Endodermal cell (in vitro differentiated cells): ENCODE measurements at regions not wholly inside any gene's neighbourhood (a gene's known extent, or its start where the extent isn't known, plus 50 kb on each side); places are given as distances from the start of the nearest gene placed in this dataset.

Source experiments
- DNase-seq: peaks from one replicate; pipeline ENCODE4 v3.0.0-alpha.2; 2017
- H3K27ac ChIP-seq: 2 replicates; pipeline ENCODE4 v1.5.1; 2013; ENCODE audit warnings: mild to moderate bottlenecking, low read depth, low read length, moderate library complexity
- H3K27me3 ChIP-seq: 2 replicates; pipeline ENCODE4 v1.6.1; 2013; ENCODE audit warnings: mild to moderate bottlenecking, low read length, moderate library complexity; ENCODE audit not compliant: insufficient read depth, control insufficient read depth, poor library complexity, severe bottlenecking
- H3K36me3 ChIP-seq: 2 replicates; pipeline ENCODE4 v1.7.0; 2013; ENCODE audit warnings: mild to moderate bottlenecking, low read length, moderate library complexity; ENCODE audit not compliant: control insufficient read depth, insufficient read depth
- H3K4me1 ChIP-seq: one replicate; pipeline ENCODE4 v1.7.0; 2013; ENCODE audit warnings: low read length; ENCODE audit not compliant: control insufficient read depth, insufficient read depth
- H3K4me3 ChIP-seq: 2 replicates; pipeline ENCODE4 v1.5.1; 2013; ENCODE audit warnings: mild to moderate bottlenecking, low read length, moderate library complexity
- H3K9ac ChIP-seq: 2 replicates; pipeline ENCODE4 v1.6.1; 2013; ENCODE audit warnings: mild to moderate bottlenecking, low read length, moderate library complexity; ENCODE audit not compliant: poor library complexity, severe bottlenecking; ENCODE audit errors: extremely low read depth
- H3K9me3 ChIP-seq: 2 replicates; pipeline ENCODE4 v1.6.1; 2013; ENCODE audit warnings: mild to moderate bottlenecking, low read length, moderate library complexity; ENCODE audit not compliant: control insufficient read depth
- H3K27ac Mint-ChIP-seq: 2 replicates; pipeline ENCODE4 v1.8.0; 2020; ENCODE audit warnings: mixed read lengths
- H3K27me3 Mint-ChIP-seq: 2 replicates; pipeline ENCODE4 v1.8.0; 2021; ENCODE audit warnings: mild to moderate bottlenecking, mixed read lengths; ENCODE audit not compliant: insufficient read depth
- H3K36me3 Mint-ChIP-seq: 2 replicates; pipeline ENCODE4 v1.8.0; 2020; ENCODE audit warnings: low read depth, mixed read lengths
- H3K4me1 Mint-ChIP-seq: 2 replicates; pipeline ENCODE4 v1.8.0; 2020; ENCODE audit warnings: mixed read lengths
- H3K4me3 Mint-ChIP-seq: 2 replicates; pipeline ENCODE4 v1.8.0; 2020; ENCODE audit warnings: mild to moderate bottlenecking, moderate library complexity, mixed read lengths
- H3K9me3 Mint-ChIP-seq: 2 replicates; pipeline ENCODE4 v1.8.0; 2020; ENCODE audit warnings: mild to moderate bottlenecking, mixed read lengths
- CTCF ChIP-seq: fragments of 200-600 bp; sonication (generic); conservative IDR thresholded peaks from 2 replicates; pipeline ENCODE4 v1.5.0; 2021; ENCODE audit warnings: antibody characterized with exemption, mild to moderate bottlenecking
- WGBS, 2 experiments: methylation state at CpG; one replicate each; pipeline versions ENCODE4 v1.1.5 to v1.1.7; 2013; ENCODE audit warnings: missing lambda C conversion rate in 2 of 2, mixed read lengths in 1 of 2; ENCODE audit not compliant: insufficient coverage in 1 of 2, insufficient read length in 1 of 2; 5-methylcytosine and 5-hydroxymethylcytosine counted together

DNA sequence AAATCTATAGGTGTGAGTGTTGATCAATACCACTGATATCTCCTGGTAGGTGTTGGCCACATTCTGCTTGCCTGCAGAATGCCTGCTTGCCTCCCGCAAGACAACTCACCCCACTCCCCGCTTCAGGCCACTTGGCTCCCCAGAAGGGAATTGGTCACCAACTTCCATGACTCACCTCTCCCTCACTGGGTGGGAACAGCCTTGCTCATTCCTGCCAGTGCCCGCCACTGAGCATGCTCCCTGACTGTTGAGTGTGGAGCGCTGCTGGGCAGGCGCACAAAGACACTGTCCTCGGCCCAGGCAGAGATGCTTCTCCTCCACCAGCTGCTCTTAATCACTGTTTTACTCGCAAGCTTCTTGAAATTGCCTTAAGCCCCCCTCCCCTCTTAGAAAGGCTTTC, 57.3 kb upstream of the PPP2R3A start:
- no peak for TF ChIP-seq CTCF
- 88 to 93% methylated on average over 7 of the region's 7 CpGs for WGBS, 2 experiments
- no peaks in the 10 kb centered on the region for H3K27me3 Mint-ChIP-seq
- peaks cover 3% of the 10 kb centered on the region for H3K9me3 Mint-ChIP-seq
- Histone ChIP-seq H3K27me3 (no peaks in the 10 kb centered on the region), H3K4me3 (no peak overlapping the region), H3K36me3 (no peaks in the 10 kb centered on the region), H3K9ac (no peak overlapping the region), H3K4me1 (no peaks in the 10 kb centered on the region), H3K27ac (no peak overlapping the region), H3K9me3 (no peaks in the 10 kb centered on the region)
- H3K27ac Mint-ChIP-seq = no peak overlapping the region
- DNase-seq = peak; percentile 59
- peaks cover 3% of the 10 kb centered on the region for H3K4me1 Mint-ChIP-seq
- H3K36me3 Mint-ChIP-seq = no peaks in the 10 kb centered on the region
- H3K4me3 Mint-ChIP-seq = no peak overlapping the region

- H3K9me3 ChIP-seq = no peaks in the 10 kb centered on the region
- H3K9me3 Mint-ChIP-seq = peaks cover 3% of the 10 kb centered on the region
- H3K36me3 ChIP-seq = no peaks in the 10 kb centered on the region
- no peaks in the 10 kb centered on the region for H3K4me1 ChIP-seq
- no peak for DNase-seq
- no peak overlapping the region for H3K4me3 ChIP-seq
- H3K36me3 Mint-ChIP-seq = no peaks in the 10 kb centered on the region
- no peak overlapping the region for H3K9ac ChIP-seq
- no peak for TF ChIP-seq CTCF
- no peak overlapping the region for H3K27ac Mint-ChIP-seq
- no peaks in the 10 kb centered on the region for H3K27me3 Mint-ChIP-seq
- H3K27me3 ChIP-seq = no peaks in the 10 kb centered on the region
- no peak overlapping the region for H3K4me3 Mint-ChIP-seq
- H3K4me1 Mint-ChIP-seq = peaks cover 3% of the 10 kb centered on the region
- H3K27ac ChIP-seq = no peak overlapping the region
- WGBS, 2 experiments = 92 to 100% methylated on average over 1 of the region's 1 CpG
Observed at GRCh38 chr3:135908737-135909136, 56.8 kb upstream of the PPP2R3A start.

GRCh38 chr3:135911110-135911509, 54.4 kb upstream of the PPP2R3A start:
- Histone ChIP-seq H3K4me3 (no peak overlapping the region), H3K36me3 (no peaks in the 10 kb centered on the region), H3K9ac (no peak overlapping the region), H3K27ac (no peak overlapping the region), H3K27me3 (no peaks in the 10 kb centered on the region), H3K4me1 (no peaks in the 10 kb centered on the region), H3K9me3 (no peaks in the 10 kb centered on the region)
- no peak overlapping the region for H3K27ac Mint-ChIP-seq
- no peak for DNase-seq
- H3K9me3 Mint-ChIP-seq = peaks cover 3% of the 10 kb centered on the region
- no peaks in the 10 kb centered on the region for H3K36me3 Mint-ChIP-seq
- H3K4me3 Mint-ChIP-seq = no peak overlapping the region
- H3K27me3 Mint-ChIP-seq = no peaks in the 10 kb centered on the region
- TF ChIP-seq CTCF = no peak
- 67 to 100% methylated on average over 1 to 2 of the region's 2 CpGs for WGBS, 2 experiments
- peaks cover 3% of the 10 kb centered on the region for H3K4me1 Mint-ChIP-seq
